Stimulated activated naive CD8-positive, alpha-beta T cell treated with anti-CD3 and anti-CD28 coated beads, Interleukin-15, Interleukin-2, amounts not matched to agents 100 ng/mL and 50 ng/mL, for 24 hours (primary cell): ENCODE measurements at regions not wholly inside any gene's neighbourhood (a gene's known extent, or its start where the extent isn't known, plus 50 kb on each side); places are given as distances from the start of the nearest gene placed in this dataset.
"Not testable (repeated sequence)": the region's sequence is repeated elsewhere in the genome, so short reads cannot be mapped to it uniquely, and the experiment has no call there.

Source experiments
- H3K27ac Mint-ChIP-seq: one replicate; pipeline ENCODE4 v1.8.0; 2021; ENCODE audit warnings: mild to moderate bottlenecking, mixed read lengths
- H3K27me3 Mint-ChIP-seq: one replicate; pipeline ENCODE4 v1.8.0; 2021; ENCODE audit warnings: mixed read lengths
- H3K36me3 Mint-ChIP-seq: one replicate; pipeline ENCODE4 v1.8.0; 2021; ENCODE audit warnings: low read depth, mixed read lengths
- H3K4me1 Mint-ChIP-seq: one replicate; pipeline ENCODE4 v1.8.0; 2021; ENCODE audit warnings: low read depth, mixed read lengths
- H3K4me3 Mint-ChIP-seq: one replicate; pipeline ENCODE4 v1.8.0; 2021; ENCODE audit warnings: mild to moderate bottlenecking, mixed read lengths
- H3K9me3 Mint-ChIP-seq: one replicate; pipeline ENCODE4 v1.8.0; 2021; ENCODE audit warnings: mixed read lengths

- Mint-ChIP-seq H3K9me3 (peaks cover 11% of the 10 kb centered on the region), H3K4me3 (no peak overlapping the region), H3K27ac (no peak overlapping the region), H3K36me3 (no peaks in the 10 kb centered on the region), H3K27me3 (no peaks in the 10 kb centered on the region), H3K4me1 (no peaks in the 10 kb centered on the region)
These were observed 100.6 kb upstream of the APCDD1 start for GRCh38 chr18:10353791-10354190.

DNA sequence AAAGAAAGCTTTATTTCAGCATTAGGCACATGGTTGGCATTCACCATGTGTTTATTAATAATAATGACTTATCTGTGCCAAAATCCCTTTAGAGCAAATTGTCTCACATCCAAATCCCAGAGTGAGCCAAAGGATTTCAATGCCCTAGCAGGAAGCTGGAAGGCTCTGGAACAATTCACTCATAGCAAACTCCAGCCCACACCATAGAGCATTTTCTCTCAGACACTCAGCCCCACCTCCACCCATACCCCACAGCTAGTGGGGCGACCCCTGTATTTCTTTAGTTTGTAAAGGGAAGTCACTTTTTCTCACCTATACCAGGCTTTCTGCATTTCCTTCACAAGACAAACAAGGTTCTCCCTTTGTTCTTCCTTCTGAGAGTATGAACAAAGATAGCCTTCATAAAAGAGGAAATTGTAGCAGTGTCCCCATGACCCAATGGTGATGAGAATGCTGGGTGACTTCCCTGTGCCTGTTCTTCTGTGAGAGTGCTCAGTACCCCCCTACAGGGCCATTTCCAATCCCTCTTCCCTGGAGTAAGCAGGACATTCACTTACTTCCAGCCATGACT lies 100.1 kb upstream of the APCDD1 start:
- Mint-ChIP-seq H3K9me3 (peaks cover 11% of the 10 kb centered on the region), H3K36me3 (no peaks in the 10 kb centered on the region), H3K4me1 (no peaks in the 10 kb centered on the region), H3K27me3 (no peaks in the 10 kb centered on the region), H3K4me3 (no peak overlapping the region), H3K27ac (no peak overlapping the region)

- no peaks in the 10 kb centered on the region for H3K27me3 Mint-ChIP-seq
- no peak overlapping the region for H3K4me3 Mint-ChIP-seq
- H3K27ac Mint-ChIP-seq = no peak overlapping the region
- no peaks in the 10 kb centered on the region for H3K36me3 Mint-ChIP-seq
- peaks cover 11% of the 10 kb centered on the region for H3K9me3 Mint-ChIP-seq
- H3K4me1 Mint-ChIP-seq = no peaks in the 10 kb centered on the region
These were observed 99.5 kb upstream of the APCDD1 start for GRCh38 chr18:10354890-10355289.

DNA sequence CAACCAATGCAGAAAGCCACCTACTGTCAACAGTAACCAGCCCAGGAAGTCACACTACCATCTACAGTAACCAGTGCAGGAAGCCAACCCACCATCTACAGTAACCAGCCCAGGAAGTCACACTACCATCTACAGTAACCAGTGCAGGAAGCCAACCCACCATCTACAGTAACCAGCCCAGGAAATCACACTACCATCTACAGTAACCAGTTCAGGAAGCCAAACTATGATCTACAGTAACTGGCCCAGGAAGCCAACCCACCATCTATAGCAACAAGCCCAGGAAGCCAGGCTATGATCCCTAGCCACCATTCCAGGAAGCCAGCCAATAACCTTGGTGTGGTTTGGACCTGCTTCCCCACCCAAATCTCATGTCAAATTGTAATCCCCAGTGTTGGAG lies 97.4 kb upstream of the APCDD1 start:
- H3K9me3 Mint-ChIP-seq = peaks cover 11% of the 10 kb centered on the region
- not testable (repeated sequence) for H3K27me3 Mint-ChIP-seq, H3K4me3 Mint-ChIP-seq, H3K4me1 Mint-ChIP-seq, H3K27ac Mint-ChIP-seq, H3K36me3 Mint-ChIP-seq

GRCh38 chr18:10361660-10362059 lies 92.8 kb upstream of the APCDD1 start:
- peaks cover 6% of the 10 kb centered on the region for H3K27me3 Mint-ChIP-seq
- no peak overlapping the region for H3K27ac Mint-ChIP-seq
- peaks cover 9% of the 10 kb centered on the region for H3K9me3 Mint-ChIP-seq
- H3K4me1 Mint-ChIP-seq = no peaks in the 10 kb centered on the region
- no peaks in the 10 kb centered on the region for H3K36me3 Mint-ChIP-seq
- H3K4me3 Mint-ChIP-seq = no peak overlapping the region

DNA sequence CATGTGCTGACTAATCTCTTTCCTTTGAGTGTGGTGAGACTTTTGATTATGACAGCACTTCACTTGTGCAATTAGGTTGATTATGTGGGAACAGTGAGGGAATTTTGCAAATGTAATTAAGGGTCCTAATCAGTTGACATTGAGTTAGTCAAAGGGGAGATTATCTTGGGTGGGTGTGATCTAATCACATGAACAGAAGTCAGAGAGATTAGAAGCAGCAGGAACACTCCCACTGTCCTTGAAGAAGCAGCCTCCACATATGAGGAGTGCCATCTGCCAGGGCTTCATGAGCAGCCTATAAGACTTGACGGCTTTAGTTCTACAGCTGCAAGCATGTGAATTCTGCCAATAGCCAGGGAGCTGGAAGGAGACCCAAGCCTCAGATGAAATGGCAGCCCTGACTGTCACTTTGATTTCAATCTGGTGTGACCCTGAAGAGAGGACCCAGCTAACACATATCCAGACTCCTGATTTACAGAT lies 89.4 kb upstream of the APCDD1 start:
- H3K27me3 Mint-ChIP-seq = peaks cover 6% of the 10 kb centered on the region

GRCh38 chr18:10365901-10366300 lies 88.5 kb upstream of the APCDD1 start:
- Mint-ChIP-seq H3K9me3 (peaks cover 9% of the 10 kb centered on the region), H3K4me3 (no peak overlapping the region), H3K36me3 (no peaks in the 10 kb centered on the region), H3K4me1 (no peaks in the 10 kb centered on the region), H3K27me3 (peaks cover 6% of the 10 kb centered on the region), H3K27ac (no peak overlapping the region)

More for the DNA sequence above, 89.4 kb upstream of the APCDD1 start:
- no peaks in the 10 kb centered on the region for H3K4me1 Mint-ChIP-seq
- no peak overlapping the region for H3K4me3 Mint-ChIP-seq
- no peak overlapping the region for H3K27ac Mint-ChIP-seq
- H3K36me3 Mint-ChIP-seq = no peaks in the 10 kb centered on the region
- H3K9me3 Mint-ChIP-seq = peaks cover 9% of the 10 kb centered on the region

DNA sequence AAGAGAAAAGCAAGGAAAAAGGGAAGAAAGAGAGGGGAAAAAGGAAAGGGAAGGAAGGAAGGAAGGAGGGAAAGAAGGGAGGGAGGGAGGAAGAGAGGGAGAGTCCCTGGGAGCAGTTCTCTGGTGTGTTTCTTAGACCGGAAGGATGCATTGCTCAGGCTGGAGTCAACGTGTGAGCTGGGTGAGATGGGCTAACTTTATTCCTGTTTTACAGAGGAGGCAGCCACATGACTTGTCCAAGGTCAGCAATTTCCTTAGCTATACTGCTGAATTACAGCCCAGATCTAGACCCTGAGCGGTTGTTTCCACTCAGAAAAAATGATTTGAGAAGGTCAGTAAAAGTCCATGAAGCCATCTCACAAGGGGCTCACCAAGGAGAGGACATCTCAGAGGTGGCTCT lies 86.6 kb upstream of the APCDD1 start:
- Mint-ChIP-seq H3K9me3 (peaks cover 5% of the 10 kb centered on the region), H3K27ac (no peak overlapping the region), H3K4me1 (no peaks in the 10 kb centered on the region)

GRCh38 chr18:10368456-10369453 lies 85.7 kb upstream of the APCDD1 start:
- no peaks in the 10 kb centered on the region for H3K4me1 Mint-ChIP-seq
- no peaks in the 10 kb centered on the region for H3K36me3 Mint-ChIP-seq
- H3K9me3 Mint-ChIP-seq = peaks cover 5% of the 10 kb centered on the region
- H3K27me3 Mint-ChIP-seq = peaks cover 2% of the 10 kb centered on the region
- no peak overlapping the region for H3K4me3 Mint-ChIP-seq
- no peak overlapping the region for H3K27ac Mint-ChIP-seq

More for the DNA sequence above, 86.6 kb upstream of the APCDD1 start:
- H3K4me3 Mint-ChIP-seq = no peak overlapping the region
- peaks cover 6% of the 10 kb centered on the region for H3K27me3 Mint-ChIP-seq
- H3K36me3 Mint-ChIP-seq = no peaks in the 10 kb centered on the region

GRCh38 chr18:10370716-10371115 lies 83.7 kb upstream of the APCDD1 start:
- Mint-ChIP-seq H3K4me3 (no peak overlapping the region), H3K27me3 (no peaks in the 10 kb centered on the region), H3K36me3 (no peaks in the 10 kb centered on the region), H3K4me1 (no peaks in the 10 kb centered on the region), H3K27ac (no peak overlapping the region), H3K9me3 (no peaks in the 10 kb centered on the region)

- H3K27me3 Mint-ChIP-seq = no peaks in the 10 kb centered on the region
- no peaks in the 10 kb centered on the region for H3K36me3 Mint-ChIP-seq
- H3K27ac Mint-ChIP-seq = no peak overlapping the region
- no peaks in the 10 kb centered on the region for H3K4me1 Mint-ChIP-seq
- no peak overlapping the region for H3K4me3 Mint-ChIP-seq
- H3K9me3 Mint-ChIP-seq = no peaks in the 10 kb centered on the region
These were observed 83.3 kb upstream of the APCDD1 start for GRCh38 chr18:10371165-10371564.

- no peak overlapping the region for H3K4me3 Mint-ChIP-seq
- no peaks in the 10 kb centered on the region for H3K4me1 Mint-ChIP-seq
- no peaks in the 10 kb centered on the region for H3K9me3 Mint-ChIP-seq
- no peak overlapping the region for H3K27ac Mint-ChIP-seq
- no peaks in the 10 kb centered on the region for H3K27me3 Mint-ChIP-seq
- no peaks in the 10 kb centered on the region for H3K36me3 Mint-ChIP-seq
These were observed 80.2 kb upstream of the APCDD1 start for GRCh38 chr18:10374195-10374594.

GRCh38 chr18:10374636-10375293 lies 79.7 kb upstream of the APCDD1 start:
- Mint-ChIP-seq H3K9me3 (no peaks in the 10 kb centered on the region), H3K36me3 (no peaks in the 10 kb centered on the region), H3K27me3 (no peaks in the 10 kb centered on the region), H3K4me1 (no peaks in the 10 kb centered on the region), H3K27ac (no peak overlapping the region), H3K4me3 (no peak overlapping the region)

DNA sequence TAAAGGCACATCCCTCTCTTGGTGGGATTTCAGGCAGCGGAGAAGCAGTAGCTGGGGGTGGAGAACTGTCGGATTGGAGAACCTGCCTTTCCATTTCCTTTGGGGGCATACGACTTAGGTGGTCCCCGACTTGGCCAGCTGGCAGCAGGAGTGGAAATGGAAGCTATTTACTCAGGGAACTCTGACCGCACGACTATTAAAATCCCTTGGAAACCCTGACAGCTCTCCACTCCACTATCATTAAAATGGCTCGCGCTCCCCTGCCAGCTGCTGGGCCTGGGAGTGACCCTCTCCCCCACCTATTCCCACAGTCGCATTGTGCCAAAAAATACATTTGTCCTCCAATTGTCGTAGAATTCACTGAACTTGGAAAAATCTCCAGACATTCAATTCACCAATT lies 77.7 kb upstream of the APCDD1 start:
- no peaks in the 10 kb centered on the region for H3K36me3 Mint-ChIP-seq
- no peak overlapping the region for H3K27ac Mint-ChIP-seq
- no peaks in the 10 kb centered on the region for H3K4me1 Mint-ChIP-seq
- H3K27me3 Mint-ChIP-seq = no peaks in the 10 kb centered on the region
- no peak overlapping the region for H3K4me3 Mint-ChIP-seq
- no peaks in the 10 kb centered on the region for H3K9me3 Mint-ChIP-seq

- H3K9me3 Mint-ChIP-seq = no peaks in the 10 kb centered on the region
- H3K27ac Mint-ChIP-seq = no peak overlapping the region
- H3K36me3 Mint-ChIP-seq = no peaks in the 10 kb centered on the region
- no peaks in the 10 kb centered on the region for H3K27me3 Mint-ChIP-seq
- H3K4me3 Mint-ChIP-seq = no peak overlapping the region
- no peaks in the 10 kb centered on the region for H3K4me1 Mint-ChIP-seq
These were observed 76.5 kb upstream of the APCDD1 start for GRCh38 chr18:10377956-10378355.
